IMR-90 (cell line): ENCODE measurements at regions not wholly inside any gene's neighbourhood (a gene's known extent, or its start where the extent isn't known, plus 50 kb on each side); places are given as distances from the start of the nearest gene placed in this dataset.

Experiments
- ATAC-seq: fragments of 200-7000 bp; cut with Tn5 transposase; 2 replicates; pipeline ENCODE4 v1.9.1; 2020; ENCODE audit warnings: low read depth, mild to moderate bottlenecking, moderate library complexity
- BruUV-seq: library from RNA; stranded (reverse); fragments of 400-500 nt; replicated peaks from 2 replicates; lab custom pipeline; 2021; lab: Mats Ljungman, UMichigan
- CTCF ChIA-PET: fragments of 300-600 bp; formaldehyde crosslinking; extraction: SDS; loops from one replicate; lab custom pipeline; 2021; ENCODE audit warnings: antibody characterized with exemption; lab: Yijun Ruan, JAX
- POLR2A ChIA-PET: fragments of 300-600 bp; sonication (Branson Sonifier 250); formaldehyde crosslinking; loops from one replicate; lab custom pipeline; 2022; ENCODE audit warnings: antibody characterized with exemption; ENCODE audit not compliant: unreplicated experiment; lab: Charles Lee
- DNase-seq: peaks from one replicate; pipeline ENCODE4 v3.0.0; 2013
- H2AFZ ChIP-seq: replicated peaks from 2 replicates; pipeline ENCODE3; 2013; ENCODE audit warnings: low read length, mild to moderate bottlenecking; ENCODE audit not compliant: poor library complexity
- H2AK5ac ChIP-seq: 2 replicates; pipeline ENCODE4 v1.6.1; 2013; ENCODE audit warnings: low read depth, low read length, inconsistent platforms
- H2AK9ac ChIP-seq: replicated peaks from 2 replicates; pipeline ENCODE3; 2013; ENCODE audit warnings: mild to moderate bottlenecking, low read depth, low read length, moderate library complexity; ENCODE audit not compliant: poor library complexity
- H2BK120ac ChIP-seq: 2 replicates; pipeline ENCODE4 v1.6.1; 2013; ENCODE audit warnings: low read depth, low read length, inconsistent platforms
- H2BK15ac ChIP-seq: 3 replicates; pipeline ENCODE4 v1.6.1; 2013; ENCODE audit warnings: low read depth, low read length, inconsistent platforms
- H2BK20ac ChIP-seq: 2 replicates; pipeline ENCODE4 v1.6.1; 2013; ENCODE audit warnings: low read depth, mild to moderate bottlenecking, inconsistent platforms, low read length, moderate library complexity
- H2BK5ac ChIP-seq: 2 replicates; pipeline ENCODE4 v1.6.1; 2013; ENCODE audit warnings: mild to moderate bottlenecking, low read depth, low read length, inconsistent platforms; ENCODE audit not compliant: poor library complexity, severe bottlenecking
- H3K14ac ChIP-seq: replicated peaks from 2 replicates; pipeline ENCODE4 v1.6.1; 2013; ENCODE audit warnings: low read depth, low read length, inconsistent platforms
- H3K18ac ChIP-seq: 2 replicates; pipeline ENCODE4 v1.6.1; 2013; ENCODE audit warnings: low read depth, low read length, control low read depth
- H3K23ac ChIP-seq: 2 replicates; pipeline ENCODE4 v1.6.1; 2013; ENCODE audit warnings: low read depth, low read length, inconsistent platforms
- H3K27ac ChIP-seq: 2 replicates; pipeline ENCODE4 v1.5.1; 2013; ENCODE audit warnings: mild to moderate bottlenecking, control low read depth, low read length; ENCODE audit not compliant: insufficient read depth
- H3K27me3 ChIP-seq: 2 replicates; pipeline ENCODE4 v1.6.1; 2013; ENCODE audit warnings: low read length; ENCODE audit not compliant: control insufficient read depth, insufficient read depth
- H3K36me3 ChIP-seq: 2 replicates; pipeline ENCODE4 v1.6.1; 2013; ENCODE audit warnings: low read length, mixed read lengths; ENCODE audit not compliant: control insufficient read depth, insufficient read depth
- H3K4ac ChIP-seq: 2 replicates; pipeline ENCODE4 v1.6.1; 2013; ENCODE audit warnings: low read depth, low read length, inconsistent platforms
- H3K4me1 ChIP-seq: 2 replicates; pipeline ENCODE4 v1.6.1; 2013; ENCODE audit warnings: low read length, mixed read lengths; ENCODE audit not compliant: control insufficient read depth, insufficient read depth
- H3K4me2 ChIP-seq: 2 replicates; pipeline ENCODE4 v1.6.1; 2013; ENCODE audit warnings: low read depth, mild to moderate bottlenecking, control low read depth, low read length, moderate library complexity
- H3K4me3 ChIP-seq: 2 replicates; pipeline ENCODE4 v1.5.1; 2013; ENCODE audit warnings: low read depth, mild to moderate bottlenecking, control low read depth, low read length, moderate library complexity; ENCODE audit not compliant: insufficient read depth
- H3K56ac ChIP-seq: 2 replicates; pipeline ENCODE4 v1.6.1; 2013; ENCODE audit warnings: low read length, inconsistent platforms; ENCODE audit not compliant: insufficient read depth; ENCODE audit errors: extremely low read depth
- H3K79me1 ChIP-seq, 2 experiments: 2 replicates each; pipeline ENCODE4 v1.6.1; 2013; ENCODE audit warnings: low read length in 2 of 2, inconsistent platforms in 1 of 2, low read depth in 1 of 2
- H3K9ac ChIP-seq: 2 replicates; pipeline ENCODE4 v1.6.1; 2013; ENCODE audit warnings: low read depth, low read length, control low read depth
- H3K9me1 ChIP-seq: 2 replicates; pipeline ENCODE4 v1.6.1; 2013; ENCODE audit warnings: low read length, inconsistent platforms; ENCODE audit not compliant: insufficient read depth
- H3K9me3 ChIP-seq: 2 replicates; pipeline ENCODE4 v1.6.1; 2013; ENCODE audit warnings: low read length; ENCODE audit not compliant: control insufficient read depth, insufficient read depth
- H4K20me1 ChIP-seq: 2 replicates; pipeline ENCODE4 v1.6.1; 2013; ENCODE audit warnings: low read length, inconsistent platforms; ENCODE audit not compliant: insufficient read depth
- H4K5ac ChIP-seq: 2 replicates; pipeline ENCODE4 v1.6.1; 2013; ENCODE audit warnings: mild to moderate bottlenecking, low read depth, low read length, control low read depth
- H4K8ac ChIP-seq, 2 experiments: 2 replicates each; pipeline ENCODE4 v1.6.1; 2013; ENCODE audit warnings: low read depth in 2 of 2, low read length in 2 of 2, control low read depth in 1 of 2, inconsistent platforms in 1 of 2
- H4K91ac ChIP-seq: 2 replicates; pipeline ENCODE4 v1.6.1; 2013; ENCODE audit warnings: low read depth, low read length, inconsistent platforms; ENCODE audit not compliant: insufficient read depth
- BHLHE40 ChIP-seq: fragments of 150-350 bp; IDR thresholded peaks from 2 replicates; pipeline ENCODE4 v1.6.1; 2016; ENCODE audit warnings: mild to moderate bottlenecking, low read depth, low read length
- CHD1 ChIP-seq: IDR thresholded peaks from 2 replicates; pipeline ENCODE4 v1.6.1; 2012; ENCODE audit warnings: low read depth, low read length, improper control_type of control experiment
- ELK1 ChIP-seq: fragments of 150-350 bp; IDR thresholded peaks from 2 replicates; pipeline ENCODE4 v1.6.1; 2016; ENCODE audit warnings: low read depth, mild to moderate bottlenecking, low read length, moderate library complexity, borderline replicate concordance
- FOS ChIP-seq: fragments of 150-350 bp; IDR thresholded peaks from 2 replicates; pipeline ENCODE4 v1.6.1; 2016; ENCODE audit warnings: low read depth, low read length
- MAFK ChIP-seq: IDR thresholded peaks from 2 replicates; pipeline ENCODE4 v1.6.1; 2012; ENCODE audit warnings: low read depth, low read length, improper control_type of control experiment
- MAZ ChIP-seq: IDR thresholded peaks from 2 replicates; pipeline ENCODE4 v1.6.1; 2012; ENCODE audit warnings: low read depth, mild to moderate bottlenecking, low read length, improper control_type of control experiment, moderate library complexity, borderline replicate concordance
- MXI1 ChIP-seq: IDR thresholded peaks from 2 replicates; pipeline ENCODE4 v1.6.1; 2012; ENCODE audit warnings: low read depth, mild to moderate bottlenecking, low read length, moderate library complexity, borderline replicate concordance
- NFE2L2 ChIP-seq: fragments of 150-350 bp; IDR thresholded peaks from 2 replicates; pipeline ENCODE4 v1.6.1; 2016; ENCODE audit warnings: low read depth, mild to moderate bottlenecking, low read length
- POLR2A ChIP-seq: IDR thresholded peaks from 2 replicates; pipeline ENCODE4 v1.6.1; 2012; ENCODE audit warnings: mild to moderate bottlenecking, low read depth, low read length
- RAD21 ChIP-seq: IDR thresholded peaks from 2 replicates; pipeline ENCODE4 v1.6.1; 2012; ENCODE audit warnings: low read length, improper control_type of control experiment
- RCOR1 ChIP-seq: IDR thresholded peaks from 2 replicates; pipeline ENCODE4 v1.6.1; 2012; ENCODE audit warnings: mild to moderate bottlenecking, low read length, improper control_type of control experiment; ENCODE audit not compliant: insufficient replicate concordance
- RFX5 ChIP-seq: IDR thresholded peaks from 2 replicates; pipeline ENCODE4 v1.8.0; 2012; ENCODE audit warnings: low read depth, mild to moderate bottlenecking, low read length, moderate library complexity
- SMC3 ChIP-seq: fragments of 150-350 bp; IDR thresholded peaks from 2 replicates; pipeline ENCODE4 v1.6.1; 2016; ENCODE audit warnings: low read depth, mild to moderate bottlenecking, antibody characterized with exemption, low read length, moderate library complexity
- USF2 ChIP-seq: fragments of 150-350 bp; IDR thresholded peaks from 2 replicates; pipeline ENCODE4 v1.6.1; 2017; ENCODE audit warnings: mild to moderate bottlenecking, antibody characterized with exemption, low read length, low read depth
- WGBS, 2 experiments: methylation state at CpG; one replicate each; pipeline versions ENCODE4 v1.1.5 to v1.1.7; 2013; ENCODE audit warnings: missing lambda C conversion rate in 2 of 2; ENCODE audit not compliant: insufficient read length in 1 of 2; ENCODE audit errors: extremely low coverage in 2 of 2; 5-methylcytosine and 5-hydroxymethylcytosine counted together
- dilution Hi-C: fragments of 300-500 bp; cut with HindIII; formaldehyde crosslinking; loops from one replicate; pipeline ENCODE4 v1.14.3; 2018; ENCODE audit warnings: low sequenced_read_pairs; ENCODE audit not compliant: unreplicated experiment
- in situ Hi-C: fragments of 300-500 bp; cut with MboI; formaldehyde crosslinking; loops from 3 replicates; pipeline ENCODE4 v1.14.3; 2019; ENCODE audit warnings: low sequenced_read_pairs, inconsistent platforms, mixed read lengths
- intact Hi-C: fragments of 100-400 bp; cut with micrococcal nuclease; formaldehyde crosslinking; loops from 2 replicates; pipeline ENCODE4 v1.10.0; 2022

- ATAC-seq (no peak), DNase-seq (no peak)
- Histone ChIP-seq H2BK20ac (no peak overlapping the region), H4K20me1 (peaks cover 3% of the 10 kb centered on the region; the same call in 1 of the 2 replicates), H3K56ac (no peak overlapping the region), H3K9me1 (no peaks in the 10 kb centered on the region), H2AK9ac (no peak overlapping the region), H3K23ac (no peak overlapping the region), H3K36me3 (no peaks in the 10 kb centered on the region), H2BK5ac (no peak overlapping the region), H3K27ac (no peak overlapping the region), H3K9me3 (no peaks in the 10 kb centered on the region), H2AFZ (no peak overlapping the region), H2BK15ac (no peak overlapping the region), H3K27me3 (peaks cover 17% of the 10 kb centered on the region), H4K5ac (no peak overlapping the region), H3K4ac (no peak overlapping the region), H4K8ac (no peak overlapping the region), H3K79me1 (no peaks in the 10 kb centered on the region), H3K4me2 (no peak overlapping the region), H3K4me1 (no peaks in the 10 kb centered on the region; the same call in 1 of the 2 replicates), H4K91ac (no peak overlapping the region), H3K14ac (no peak overlapping the region), H2AK5ac (no peak overlapping the region), H3K18ac (no peak overlapping the region), H2BK120ac (no peak overlapping the region), H3K4me3 (no peak overlapping the region), H3K9ac (no peak overlapping the region)
- no TSS peak for BruUV-seq
- ChIA-PET POLR2A (no interaction called here), CTCF (interaction anchor here (1.1 kb wide), 1 partner anchor 47 kb away, joined by 4 read pairs; no protein-coding TSS in a partner anchor)
- TF ChIP-seq RCOR1 (no peak), POLR2A (no peak), SMC3 (no peak), ELK1 (no peak), BHLHE40 (no peak), NFE2L2 (no peak), RAD21 (no peak), USF2 (no peak), MXI1 (no peak), MAZ (no peak), MAFK (no peak), RFX5 (no peak), CHD1 (no peak), FOS (no peak)
- dilution Hi-C loops: no loop called here
- intact Hi-C loops: no loop called here
- in situ Hi-C loops: loop anchor here (5.0 kb wide), 1 partner anchor 1189 kb away; no protein-coding TSS in a partner anchor
- no CpG with 5 or more reads among the region's 3 CpGs for WGBS, 2 experiments
Observed at GRCh38 chr10:30686708-30687107, 57.2 kb upstream of the LYZL2 start.
